ENCODE measurements at regions not wholly inside any gene's neighbourhood (a gene's known extent, or its start where the extent isn't known, plus 50 kb on each side); places are given as distances from the start of the nearest gene placed in this dataset.

GRCh38 chrX:7240929-7241328 lies 93.0 kb upstream of the PUDP start:
- no peaks in the 10 kb centered on the region for H3K9me3 ChIP-seq (replicated peaks)
- no peak overlapping the region for H3K27ac ChIP-seq
- DNase-seq = no peak
- no peaks in the 10 kb centered on the region for H3K27me3 ChIP-seq
- H3K4me3 ChIP-seq = no peak overlapping the region
- H3K4me1 ChIP-seq = peaks cover 10% of the 10 kb centered on the region
- no peaks in the 10 kb centered on the region for H3K36me3 ChIP-seq

GRCh38 chrX:7235071-7235470 lies 87.1 kb upstream of the PUDP start:
- Histone ChIP-seq H3K27ac (no peak overlapping the region), H3K36me3 (no peaks in the 10 kb centered on the region), H3K4me3 (no peak overlapping the region), H3K27me3 (no peaks in the 10 kb centered on the region), H3K9me3 (replicated peaks) (no peaks in the 10 kb centered on the region), H3K4me1 (peaks cover 13% of the 10 kb centered on the region)
- no peak for DNase-seq

- peak overlapping the region; percentile 21 for H3K27ac ChIP-seq
- no peaks in the 10 kb centered on the region for H3K27me3 ChIP-seq
- DNase-seq = peak; percentile 63 to 86
- no peak overlapping the region for H3K4me3 ChIP-seq
- no peaks in the 10 kb centered on the region for H3K9me3 ChIP-seq (replicated peaks)
- H3K36me3 ChIP-seq = no peaks in the 10 kb centered on the region
- peaks cover 23% of the 10 kb centered on the region for H3K4me1 ChIP-seq
These were observed 85.8 kb upstream of the PUDP start for GRCh38 chrX:7233580-7234406.

GRCh38 chrX:7228226-7228625 lies 80.3 kb upstream of the PUDP start:
- no peaks in the 10 kb centered on the region for H3K9me3 ChIP-seq (replicated peaks)
- H3K4me3 ChIP-seq = no peak overlapping the region
- DNase-seq = peak; percentile 29 to 72
- peak overlapping the region; percentile 25 for H3K27ac ChIP-seq
- no peaks in the 10 kb centered on the region for H3K27me3 ChIP-seq
- no peaks in the 10 kb centered on the region for H3K36me3 ChIP-seq
- peaks cover 25% of the 10 kb centered on the region for H3K4me1 ChIP-seq

GRCh38 chrX:7225338-7225737 lies 77.4 kb upstream of the PUDP start:
- no peaks in the 10 kb centered on the region for H3K9me3 ChIP-seq (replicated peaks)
- peaks cover 24% of the 10 kb centered on the region for H3K4me1 ChIP-seq
- no peak for DNase-seq
- no peak overlapping the region for H3K27ac ChIP-seq
- no peaks in the 10 kb centered on the region for H3K36me3 ChIP-seq
- no peaks in the 10 kb centered on the region for H3K27me3 ChIP-seq
- no peak overlapping the region for H3K4me3 ChIP-seq

- Histone ChIP-seq H3K27me3 (no peaks in the 10 kb centered on the region), H3K4me1 (peaks cover 10% of the 10 kb centered on the region), H3K36me3 (no peaks in the 10 kb centered on the region), H3K9me3 (replicated peaks) (no peaks in the 10 kb centered on the region), H3K27ac (no peak overlapping the region), H3K4me3 (no peak overlapping the region)
- DNase-seq = no peak
These were observed 75.3 kb upstream of the PUDP start for GRCh38 chrX:7223271-7223670.

GRCh38 chrX:7220121-7220520 lies 72.2 kb upstream of the PUDP start:
- Histone ChIP-seq H3K4me1 (peaks cover 6% of the 10 kb centered on the region; the same call in 1 of the 2 replicates), H3K4me3 (no peak overlapping the region)
- DNase-seq = no peak

GRCh38 chrX:7219153-7219705 lies 71.3 kb upstream of the PUDP start:
- no peak overlapping the region for H3K4me3 ChIP-seq
- no peak for DNase-seq
- no peak overlapping the region for H3K27ac ChIP-seq
- H3K27me3 ChIP-seq = no peaks in the 10 kb centered on the region
- H3K4me1 ChIP-seq = peaks cover 6% of the 10 kb centered on the region; the same call in 1 of the 2 replicates
- H3K9me3 ChIP-seq (replicated peaks) = no peaks in the 10 kb centered on the region
- no peaks in the 10 kb centered on the region for H3K36me3 ChIP-seq

More at GRCh38 chrX:7220121-7220520, 72.2 kb upstream of the PUDP start:
- no peaks in the 10 kb centered on the region for H3K9me3 ChIP-seq (replicated peaks)
- H3K36me3 ChIP-seq = no peaks in the 10 kb centered on the region
- H3K27me3 ChIP-seq = no peaks in the 10 kb centered on the region
- H3K27ac ChIP-seq = no peak overlapping the region

GRCh38 chrX:7218321-7219152 lies 70.6 kb upstream of the PUDP start:
- Histone ChIP-seq H3K27me3 (no peaks in the 10 kb centered on the region), H3K9me3 (replicated peaks) (no peaks in the 10 kb centered on the region), H3K4me1 (peaks cover 6% of the 10 kb centered on the region; the same call in 1 of the 2 replicates), H3K27ac (no peak overlapping the region), H3K4me3 (no peak overlapping the region), H3K36me3 (no peaks in the 10 kb centered on the region)
- DNase-seq = peak; percentile 20 to 38

GRCh38 chrX:7216981-7217587 lies 69.1 kb upstream of the PUDP start:
- Histone ChIP-seq H3K36me3 (no peaks in the 10 kb centered on the region), H3K27ac (no peak overlapping the region), H3K4me1 (peaks cover 6% of the 10 kb centered on the region; the same call in 1 of the 2 replicates), H3K9me3 (replicated peaks) (no peaks in the 10 kb centered on the region), H3K27me3 (no peaks in the 10 kb centered on the region), H3K4me3 (no peak overlapping the region)
- no peak for DNase-seq

GRCh38 chrX:7215842-7216241 lies 67.9 kb upstream of the PUDP start:
- Histone ChIP-seq H3K9me3 (replicated peaks) (no peaks in the 10 kb centered on the region), H3K4me1 (peaks cover 6% of the 10 kb centered on the region; the same call in 1 of the 2 replicates), H3K4me3 (no peak overlapping the region), H3K27me3 (no peaks in the 10 kb centered on the region), H3K36me3 (no peaks in the 10 kb centered on the region), H3K27ac (no peak overlapping the region)
- no peak for DNase-seq

GRCh38 chrX:7214251-7214650 lies 66.3 kb upstream of the PUDP start:
- Histone ChIP-seq H3K36me3 (no peaks in the 10 kb centered on the region), H3K27me3 (no peaks in the 10 kb centered on the region), H3K4me1 (peaks cover 6% of the 10 kb centered on the region; the same call in 1 of the 2 replicates), H3K9me3 (replicated peaks) (no peaks in the 10 kb centered on the region), H3K27ac (no peak overlapping the region), H3K4me3 (no peak overlapping the region)
- DNase-seq = no peak

GRCh38 chrX:7205037-7205577 lies 57.2 kb upstream of the PUDP start:
- no peak overlapping the region for H3K27ac ChIP-seq
- no peak overlapping the region for H3K4me3 ChIP-seq
- H3K36me3 ChIP-seq = no peaks in the 10 kb centered on the region
- peaks cover 18% of the 10 kb centered on the region for H3K4me1 ChIP-seq
- DNase-seq = no peak
- no peaks in the 10 kb centered on the region for H3K9me3 ChIP-seq (replicated peaks)
- H3K27me3 ChIP-seq = no peaks in the 10 kb centered on the region

GRCh38 chrX:7204619-7205018 lies 56.7 kb upstream of the PUDP start:
- Histone ChIP-seq H3K27ac (no peak overlapping the region), H3K36me3 (no peaks in the 10 kb centered on the region), H3K4me1 (peaks cover 18% of the 10 kb centered on the region), H3K9me3 (replicated peaks) (no peaks in the 10 kb centered on the region), H3K4me3 (no peak overlapping the region), H3K27me3 (no peaks in the 10 kb centered on the region)
- DNase-seq = no peak

All from SJCRH30 (cell line).